Ammon's horn (tissue), 1 donor: ENCODE measurements at regions not wholly inside any gene's neighbourhood (a gene's known extent, or its start where the extent isn't known, plus 50 kb on each side); places are given as distances from the start of the nearest gene placed in this dataset.
"Not testable (repeated sequence)": the region's sequence is repeated elsewhere in the genome, so short reads cannot be mapped to it uniquely, and the experiment has no call there.

ENCODE experiments used
- DNase-seq: peaks from one replicate; pipeline ENCODE4 v3.0.0-alpha.2; 2016; ENCODE audit warnings: low spot score

DNA sequence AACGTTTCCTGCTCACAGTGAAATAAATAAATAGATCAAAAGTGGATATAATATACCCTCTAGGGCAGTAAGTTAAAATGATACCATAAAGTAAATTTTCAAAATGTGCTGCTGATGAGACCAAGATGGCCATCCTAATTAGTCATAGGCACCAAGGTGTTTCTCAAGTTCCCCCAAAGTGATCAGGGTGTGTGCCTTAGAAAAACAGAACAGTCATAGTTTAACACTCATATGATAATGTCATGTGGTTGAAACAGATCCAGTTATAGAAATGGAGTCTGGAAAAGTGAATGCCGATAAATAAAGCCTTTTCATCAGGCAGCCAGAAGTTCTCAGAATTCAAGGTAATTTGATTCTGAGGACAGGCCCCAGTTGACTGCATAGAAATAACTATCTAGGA lies 161.5 kb upstream of the CDKN2B start:
- DNase-seq = no peak

- no peak for DNase-seq
Measured at GRCh38 chr9:22170990-22171670, 162.0 kb upstream of the CDKN2B start.

- DNase-seq = no peak
Measured at GRCh38 chr9:22171691-22172090, 162.6 kb upstream of the CDKN2B start.

DNA sequence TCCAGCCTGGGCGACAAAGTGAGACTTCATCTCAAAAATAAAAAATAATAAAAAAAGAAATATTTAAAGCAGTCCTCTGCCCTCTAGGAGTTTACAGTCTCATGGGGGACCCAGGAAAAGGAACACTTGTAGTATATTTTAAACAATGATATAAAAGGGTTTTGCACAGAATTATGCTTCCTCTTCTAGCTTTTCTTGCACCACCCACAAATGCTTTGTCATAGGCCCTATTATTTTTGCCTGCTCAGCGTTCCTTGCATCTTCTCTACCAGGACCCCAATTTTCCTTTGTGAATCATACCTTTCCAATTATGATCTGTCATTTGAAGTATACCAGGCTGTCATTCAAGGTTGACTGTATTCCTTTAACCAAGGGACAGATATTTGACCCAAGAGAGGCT lies 164.8 kb upstream of the CDKN2B start:
- no peak for DNase-seq

- DNase-seq = no peak
Measured at GRCh38 chr9:22175972-22176545, 167.0 kb upstream of the CDKN2B start.

DNA sequence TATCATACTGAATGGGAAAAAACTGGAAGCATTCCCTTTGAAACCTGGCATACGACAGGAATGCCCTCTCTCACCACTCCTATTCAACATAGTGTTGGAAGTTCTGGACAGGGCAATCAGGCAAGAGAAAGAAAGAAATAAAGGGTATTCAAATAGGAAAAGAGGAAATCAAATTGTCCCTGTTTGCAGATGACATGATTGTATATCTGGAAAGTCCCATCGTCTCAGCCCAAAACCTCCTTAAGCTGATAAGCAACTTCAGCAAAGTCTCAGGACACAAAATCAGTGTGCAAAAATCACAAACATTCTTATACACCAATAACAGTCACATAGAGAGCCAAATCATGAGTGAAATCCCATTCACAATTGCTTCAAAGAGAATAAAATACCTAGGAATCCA lies 171.9 kb upstream of the CDKN2B start:
- not testable (repeated sequence) for DNase-seq

DNA sequence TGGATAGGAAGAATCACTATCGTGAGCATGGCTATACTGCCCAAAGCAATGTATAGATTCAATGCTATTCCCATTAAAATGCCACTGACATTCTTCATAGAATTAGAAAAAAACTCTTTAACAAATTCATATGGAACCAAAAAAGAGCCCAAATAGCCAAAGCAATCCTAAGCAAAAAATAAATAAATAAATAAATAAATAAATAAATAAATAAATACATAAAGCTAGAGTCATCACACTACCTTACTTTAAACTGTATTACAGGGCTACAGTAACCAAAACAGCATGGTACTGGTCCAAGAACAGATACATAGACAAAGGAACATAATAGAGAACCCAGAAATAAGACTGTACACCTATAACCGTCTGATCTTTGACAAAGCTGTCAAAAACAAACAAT lies 180.4 kb upstream of the CDKN2B start:
- DNase-seq = no peak

- DNase-seq = not testable (repeated sequence)
Measured at GRCh38 chr9:22197000-22197399, 187.9 kb upstream of the CDKN2B start.

DNA sequence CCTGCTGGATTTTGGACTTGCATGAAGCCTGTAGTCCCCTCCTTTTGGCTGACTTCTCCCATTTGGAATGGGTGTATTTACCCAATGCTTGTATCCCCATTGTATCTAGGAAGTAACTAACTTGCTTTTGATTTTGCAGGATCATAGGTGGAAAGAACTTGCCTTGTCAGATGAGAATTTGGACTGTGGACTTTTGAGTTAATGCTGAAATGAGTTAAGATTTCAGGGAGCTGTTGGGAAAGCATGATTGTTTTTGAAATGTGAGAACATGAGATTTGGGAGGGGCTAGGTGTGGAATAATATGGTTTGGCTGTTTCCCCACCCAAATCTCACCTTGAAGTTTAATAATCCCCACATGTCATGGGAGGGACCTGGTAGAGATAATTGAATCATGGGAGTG lies 189.6 kb upstream of the CDKN2B start:
- DNase-seq = no peak

DNA sequence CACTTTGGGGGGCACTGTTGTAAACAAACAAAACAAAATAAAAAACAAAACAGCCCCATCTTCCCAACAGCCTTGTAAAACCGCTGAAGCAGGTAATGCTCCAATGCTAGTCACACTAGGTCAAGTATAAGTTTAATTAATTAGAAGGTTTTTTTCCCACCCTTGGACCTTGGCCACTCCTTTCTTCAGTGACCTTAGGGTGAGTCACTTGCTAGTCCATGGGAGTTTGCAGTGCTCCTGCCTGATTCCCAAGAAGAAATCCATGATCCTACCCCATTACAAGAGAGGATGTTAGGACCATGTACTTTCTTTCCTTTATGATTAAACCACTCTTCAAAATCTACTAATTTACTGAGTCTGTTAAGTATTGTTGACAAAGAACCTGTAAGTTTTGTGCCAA lies 192.2 kb upstream of the CDKN2B start:
- no peak for DNase-seq

- no peak for DNase-seq
Measured at GRCh38 chr9:22203371-22204138, 194.4 kb upstream of the CDKN2B start.

DNA sequence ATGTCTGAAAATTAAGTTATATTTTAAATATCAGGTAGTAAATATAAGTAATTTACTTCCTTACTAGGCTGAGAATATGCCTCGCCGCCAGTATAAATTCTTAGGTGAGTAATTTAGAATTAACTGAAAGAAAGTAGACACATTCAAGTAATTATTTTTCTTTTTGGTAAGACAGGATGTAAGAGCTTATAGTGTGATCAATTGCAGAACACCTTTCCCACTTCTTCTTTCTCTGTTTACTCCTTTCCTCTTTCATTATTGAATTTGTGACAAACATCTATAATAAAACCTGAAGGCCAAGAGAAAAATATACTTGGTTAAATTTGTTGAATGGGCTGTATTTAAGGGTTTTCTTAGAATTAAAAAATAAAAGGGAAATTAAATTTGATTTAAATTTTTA lies 195.1 kb upstream of the CDKN2B start:
- no peak for DNase-seq

GRCh38 chr9:22206833-22207232 lies 197.7 kb upstream of the CDKN2B start:
- no peak for DNase-seq

DNA sequence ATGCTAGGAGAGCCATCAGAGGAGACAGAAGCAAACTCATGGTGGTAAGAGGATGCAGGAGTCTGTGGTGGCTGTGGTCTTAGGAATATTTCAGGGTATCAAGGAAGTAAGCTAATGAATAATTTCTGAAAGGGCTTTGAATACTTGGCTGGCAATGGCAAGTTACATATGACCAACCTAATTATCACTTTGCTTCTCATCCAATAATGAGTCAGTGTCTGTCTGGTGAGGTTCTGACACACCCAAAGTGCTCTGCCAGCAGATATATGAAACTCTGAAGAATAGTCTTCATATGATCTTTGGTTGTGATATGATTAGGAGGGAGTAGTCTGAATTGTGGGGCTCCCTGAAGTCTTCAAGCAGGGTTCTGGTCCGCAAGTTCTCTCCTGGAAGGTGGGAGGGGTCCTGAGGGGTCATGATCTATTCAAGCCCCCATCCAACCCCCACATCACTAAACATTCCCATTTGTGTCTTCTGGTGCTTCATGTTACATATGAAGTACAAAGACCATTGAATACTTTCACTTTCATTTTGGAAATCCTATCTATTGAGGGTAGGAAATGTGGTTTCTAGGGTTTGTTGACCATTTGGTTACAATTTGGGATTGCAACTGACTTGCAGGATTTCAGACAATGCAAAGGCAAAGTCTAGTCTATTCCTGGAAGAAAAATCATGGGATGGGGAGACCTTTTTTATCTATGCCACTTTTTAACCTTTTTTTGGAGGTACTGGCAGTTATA lies 199.9 kb upstream of the CDKN2B start:
- no peak for DNase-seq

DNA sequence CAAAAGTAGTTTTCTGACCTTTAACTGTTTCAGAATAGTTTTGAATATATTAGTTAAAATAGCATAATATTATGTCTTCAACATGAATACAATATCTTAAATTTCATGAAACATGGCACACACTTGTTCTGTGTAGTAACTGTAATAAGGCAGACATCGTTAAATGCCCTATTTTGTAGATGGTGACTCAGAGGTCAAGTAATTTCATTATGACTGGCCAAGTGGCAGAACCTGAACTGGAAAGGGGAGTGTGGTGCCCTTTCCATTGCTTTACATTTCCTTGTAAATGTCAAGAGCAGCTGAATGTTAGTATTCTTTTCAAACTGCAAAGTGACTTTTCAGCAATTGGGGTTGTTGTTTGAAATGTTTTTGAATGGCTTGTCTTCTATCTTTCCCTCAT lies 201.2 kb upstream of the CDKN2B start:
- DNase-seq = no peak

GRCh38 chr9:22210936-22211335 lies 201.8 kb upstream of the CDKN2B start:
- no peak for DNase-seq

- no peak for DNase-seq
Measured at GRCh38 chr9:22211588-22212360, 202.7 kb upstream of the CDKN2B start.

DNA sequence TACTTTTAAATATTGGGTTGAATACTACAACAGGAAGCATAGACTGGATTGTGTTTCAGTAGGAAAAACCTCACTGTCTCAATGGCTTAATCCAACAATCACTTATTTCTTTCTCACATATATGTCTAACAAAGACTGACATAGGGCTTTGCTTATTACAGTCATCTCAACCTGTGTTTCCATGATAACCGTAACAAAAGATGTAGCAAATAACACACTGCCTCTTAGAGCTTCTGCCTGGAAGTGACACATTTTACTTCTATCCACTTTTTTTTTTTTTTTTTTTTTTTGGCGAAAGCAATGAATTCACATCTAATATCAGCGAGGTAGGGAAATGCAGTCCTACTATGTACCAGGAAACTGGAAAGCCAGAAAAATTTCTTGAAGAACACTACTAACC lies 204.9 kb upstream of the CDKN2B start:
- no peak for DNase-seq

GRCh38 chr9:22214497-22215031 lies 205.5 kb upstream of the CDKN2B start:
- no peak for DNase-seq

- no peak for DNase-seq
Measured at GRCh38 chr9:22215521-22215920, 206.4 kb upstream of the CDKN2B start.

DNA sequence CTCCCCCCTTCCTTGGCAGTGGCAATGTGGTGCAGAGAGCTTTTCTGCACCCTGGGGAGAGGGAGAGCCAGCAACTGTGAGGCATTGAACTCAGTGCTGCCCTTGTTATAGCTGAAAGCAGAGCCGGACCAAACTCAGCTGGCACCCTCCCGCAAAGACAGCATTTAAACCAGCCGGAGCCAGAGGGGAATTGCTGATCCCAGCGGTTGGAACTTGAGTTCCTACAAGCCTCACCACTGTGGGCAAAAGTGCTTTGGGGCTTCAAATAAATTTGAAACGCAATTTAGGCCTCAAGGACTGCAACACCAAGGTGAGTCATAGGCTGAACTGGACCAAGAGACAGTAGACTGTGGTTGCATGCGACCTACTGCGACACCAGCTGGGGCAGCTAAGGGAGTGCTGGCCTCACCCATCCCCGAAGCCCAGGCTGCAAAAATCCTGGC lies 207.6 kb upstream of the CDKN2B start:
- no peak for DNase-seq

GRCh38 chr9:22217254-22217653 lies 208.1 kb upstream of the CDKN2B start:
- no peak for DNase-seq
